K562 (cell line): ENCODE measurements at regions not wholly inside any gene's neighbourhood (a gene's known extent, or its start where the extent isn't known, plus 50 kb on each side); places are given as distances from the start of the nearest gene placed in this dataset.

ENCODE experiments used
- ATAC-seq: fragments of 200-7000 bp; cut with Tn5 transposase; 3 replicates; pipeline ENCODE4 v1.9.1; 2020; ENCODE audit warnings: moderate library complexity
- BruUV-seq: library from RNA; stranded (reverse); fragments of 400-500 nt; replicated peaks from 2 replicates; lab custom pipeline; 2021; lab: Mats Ljungman, UMichigan
- CTCF ChIA-PET: fragments of 300-600 bp; formaldehyde crosslinking; extraction: SDS; loops from one replicate; lab custom pipeline; 2021; ENCODE audit warnings: low intra/inter-chr PET ratio; lab: Yijun Ruan, JAX
- POLR2A ChIA-PET: fragments of 300-600, 350-650 bp; sonication (Branson Sonifier 250); formaldehyde crosslinking; extraction: SDS; loops from one replicate; lab custom pipeline; 2021; ENCODE audit warnings: antibody characterized with exemption, inconsistent platforms; lab: Yijun Ruan, JAX
- DNase-seq, 4 experiments: peaks; one replicate each; pipeline versions ENCODE4 v3.0.0 to v3.0.0-alpha.2; 2011 to 2018; ENCODE audit warnings: low spot score in 3 of 4, mixed read lengths in 3 of 4; ENCODE audit errors: extremely low read depth in 1 of 4
- FAIRE-seq: peaks from 2 replicates; lab custom pipeline; 2011; peaks lifted over from hg19 to GRCh38; lab: Jason Lieb, UNC
- H2AFZ ChIP-seq: 2 replicates; pipeline ENCODE4 v1.6.0; 2011; ENCODE audit warnings: low read depth, low read length, control low read depth, inconsistent platforms
- H3K27ac ChIP-seq: fragments of 200-600 bp; 3 replicates; pipeline ENCODE4 v1.8.0; 2011; ENCODE audit warnings: low read depth, mild to moderate bottlenecking, control low read depth, inconsistent platforms, low read length, moderate library complexity, mixed read lengths; ENCODE audit errors: extremely low read depth
- H3K27me3 ChIP-seq, 2 experiments: fragments of 300-600 bp in 1 of 2; 2 replicates in 1 of 2; 3 replicates in 1 of 2; pipeline versions ENCODE4 v1.6.0 to v1.8.0; 2011; ENCODE audit warnings: inconsistent platforms in 2 of 2, low read length in 2 of 2, mild to moderate bottlenecking in 1 of 2, mixed read lengths in 1 of 2, moderate library complexity in 1 of 2; ENCODE audit not compliant: control insufficient read depth in 2 of 2, insufficient read depth in 2 of 2
- H3K36me3 ChIP-seq: fragments of 300-600 bp; 3 replicates; pipeline ENCODE4 v1.8.0; 2011; ENCODE audit warnings: mild to moderate bottlenecking, low read length, inconsistent platforms; ENCODE audit not compliant: control insufficient read depth, insufficient read depth
- H3K4me1 ChIP-seq, 2 experiments: fragments of 200-600 bp in 1 of 2; replicated peaks in 1 of 2; 2 replicates in 1 of 2; 3 replicates in 1 of 2; pipeline versions ENCODE4 v1.5.1 to v1.8.0; 2011; ENCODE audit warnings: inconsistent platforms in 2 of 2, low read length in 2 of 2, mild to moderate bottlenecking in 1 of 2, mixed read lengths in 1 of 2, moderate library complexity in 1 of 2; ENCODE audit not compliant: control insufficient read depth in 2 of 2, insufficient read depth in 2 of 2
- H3K4me2 ChIP-seq: 2 replicates; pipeline ENCODE4 v1.6.1; 2011; ENCODE audit warnings: low read length, control low read depth, inconsistent platforms, mixed read lengths; ENCODE audit not compliant: insufficient read depth
- H3K4me3 ChIP-seq: fragments of 200-600 bp; sonication (generic), shearing (Covaris generic); 2 replicates; pipeline ENCODE4 v1.5.1; 2016; ENCODE audit warnings: control low read depth, inconsistent platforms
- H3K79me2 ChIP-seq: fragments of 200-600 bp; 3 replicates; pipeline ENCODE4 v1.8.0; 2011; ENCODE audit warnings: low read length, inconsistent platforms; ENCODE audit not compliant: control insufficient read depth, insufficient read depth
- H3K9ac ChIP-seq, 2 experiments: 2 replicates each; pipeline versions ENCODE4 v1.6.0 to v1.6.1; 2011; ENCODE audit warnings: low read depth in 2 of 2, low read length in 2 of 2, control low read depth in 1 of 2, inconsistent platforms in 1 of 2, mild to moderate bottlenecking in 1 of 2, mixed read lengths in 1 of 2; ENCODE audit not compliant: insufficient read depth in 1 of 2
- H3K9me1 ChIP-seq: one replicate; pipeline ENCODE4 v1.6.0; 2011; ENCODE audit warnings: inconsistent platforms, mild to moderate bottlenecking, low read length, moderate library complexity; ENCODE audit not compliant: control insufficient read depth, insufficient read depth
- H3K9me3 ChIP-seq: replicated peaks from 2 replicates; pipeline ENCODE4 v1.5.1; 2011; ENCODE audit warnings: low read depth, low read length, inconsistent platforms; ENCODE audit not compliant: control insufficient read depth, insufficient read depth
- H4K20me1 ChIP-seq: replicated peaks from 2 replicates; pipeline ENCODE4 v1.6.1; 2011; ENCODE audit warnings: low read length, inconsistent platforms, mixed read lengths; ENCODE audit not compliant: control insufficient read depth, insufficient read depth
- ADNP ChIP-seq: fragments of 200-800 bp; sonication (Bioruptor generic); IDR thresholded peaks from 2 replicates; pipeline ENCODE4 v1.6.1; 2016; ENCODE audit warnings: missing genetic modification characterization, missing compliant biosample characterization
- ARNT ChIP-seq, 2 experiments: fragments of 450-650 bp; IDR thresholded peaks; 2 replicates each; pipeline ENCODE4 v1.6.1; 2016; ENCODE audit warnings: mild to moderate bottlenecking in 1 of 2
- CLOCK ChIP-seq: fragments of 250-450 bp; sonication (Bioruptor Pico); IDR thresholded peaks from 2 replicates; pipeline ENCODE4 v1.4.0; 2020; ENCODE audit warnings: mild to moderate bottlenecking, moderate library complexity, borderline replicate concordance
- E2F6 ChIP-seq, 2 experiments: IDR thresholded peaks; 2 replicates each; pipeline ENCODE4 v1.6.1; 2011; ENCODE audit warnings: borderline replicate concordance in 1 of 2, control low read depth in 1 of 2, low read depth in 1 of 2, low read length in 1 of 2, mild to moderate bottlenecking in 1 of 2, mixed read lengths in 1 of 2, moderate library complexity in 1 of 2; ENCODE audit not compliant: insufficient read depth in 1 of 2, insufficient read length in 1 of 2, poor library complexity in 1 of 2, severe bottlenecking in 1 of 2; ENCODE audit errors: extremely low read depth in 1 of 2
- E4F1 ChIP-seq: fragments of 250-450 bp; sonication (Bioruptor Pico); IDR thresholded peaks from 2 replicates; pipeline ENCODE4 v1.5.0; 2021; ENCODE audit warnings: mild to moderate bottlenecking, borderline replicate concordance
- GABPB1 ChIP-seq: sonication (generic); formaldehyde crosslinking; IDR thresholded peaks from 2 replicates; pipeline ENCODE4 v1.8.0; 2022; ENCODE audit warnings: mild to moderate bottlenecking, missing genetic modification reagents
- IRF1 ChIP-seq: sonication (generic); formaldehyde crosslinking; IDR thresholded peaks from 2 replicates; pipeline ENCODE4 v1.8.0; 2022; ENCODE audit warnings: missing genetic modification reagents, mild to moderate bottlenecking, borderline replicate concordance
- OTX1 ChIP-seq: fragments of 450-650 bp; formaldehyde crosslinking; IDR thresholded peaks from 2 replicates; pipeline ENCODE4 v1.4.0; 2022; ENCODE audit warnings: mild to moderate bottlenecking
- TBL1XR1 ChIP-seq, 2 experiments: IDR thresholded peaks; 2 replicates each; pipeline ENCODE4 v1.6.1; 2012; ENCODE audit warnings: improper control_type of control experiment in 2 of 2, low read length in 2 of 2, mild to moderate bottlenecking in 1 of 2
- TFE3 ChIP-seq: fragments of 450-650 bp; formaldehyde crosslinking; IDR thresholded peaks from 2 replicates; pipeline ENCODE4 v1.4.0; 2020; ENCODE audit warnings: mild to moderate bottlenecking, mixed read lengths
- ZBTB26 ChIP-seq: fragments of 450-650 bp; formaldehyde crosslinking; IDR thresholded peaks from 2 replicates; pipeline ENCODE4 v1.4.0; 2022; ENCODE audit warnings: missing genetic modification characterization
- ZNF263 ChIP-seq: sonication (generic); formaldehyde crosslinking; IDR thresholded peaks from 2 replicates; pipeline ENCODE4 v1.8.0; 2022; ENCODE audit warnings: mild to moderate bottlenecking, missing genetic modification reagents, borderline replicate concordance
- WGBS: fragments of 100-300 bp; shearing (Covaris generic); methylation state at CpG from one replicate; pipeline ENCODE4 v1.1.6; 2016; ENCODE audit warnings: low coverage, mixed read lengths; ENCODE audit not compliant: insufficient coverage; ENCODE audit errors: missing lambda C conversion rate; 5-methylcytosine and 5-hydroxymethylcytosine counted together
- in situ Hi-C: fragments of 300-500 bp; cut with MboI; formaldehyde crosslinking; loops from 4 replicates; pipeline ENCODE4 v1.15.0; 2018; ENCODE audit warnings: inconsistent platforms, mixed read lengths
- intact Hi-C: fragments of 100-400 bp; cut with micrococcal nuclease; formaldehyde crosslinking; loops from 2 replicates; pipeline ENCODE4 v1.14.2; 2022

GRCh38 chr19:31664997-31665396, 315.8 kb upstream of the TSHZ3 start:
- in situ Hi-C loops = no loop called here
- CTCF ChIA-PET = no interaction called here
- no TSS peak for BruUV-seq
- 0% methylated on average over 6 of the region's 6 CpGs for WGBS
- no peak overlapping the region for H3K27ac ChIP-seq
- H3K4me2 ChIP-seq = no peak overlapping the region
- H3K9ac ChIP-seq = no peak overlapping the region
- DNase-seq (no peak), FAIRE-seq (no peak), ATAC-seq (no peak)
- H3K4me1 ChIP-seq = no peaks in the 10 kb centered on the region
- no peaks in the 10 kb centered on the region for H3K9me3 ChIP-seq
- no peak overlapping the region for H3K4me3 ChIP-seq
- no peak overlapping the region for H2AFZ ChIP-seq
- H3K27me3 ChIP-seq = no peaks in the 10 kb centered on the region
- intact Hi-C loops = no loop called here
- POLR2A ChIA-PET = no interaction called here
- no peaks in the 10 kb centered on the region for H3K36me3 ChIP-seq
- H4K20me1 ChIP-seq = no peaks in the 10 kb centered on the region
- no peaks in the 10 kb centered on the region for H3K9me1 ChIP-seq
- H3K79me2 ChIP-seq = no peaks in the 10 kb centered on the region
- TF ChIP-seq CLOCK (CRISPR knock-in tag) = no peak
- TF ChIP-seq ZNF263 (CRISPR knock-in tag) = no peak
- TF ChIP-seq TFE3 = no peak
- TF ChIP-seq ADNP (tag) = no peak
- TF ChIP-seq ZBTB26 = no peak
- TF ChIP-seq E4F1 (CRISPR knock-in tag) = no peak
- TF ChIP-seq IRF1 (CRISPR knock-in tag) = no peak
- no peak for TF ChIP-seq ARNT (IDR thresholded peaks at IDR 0.05)
- TF ChIP-seq E2F6 (IDR thresholded peaks at IDR 0.05; ENCODE audit: borderline replicate concordance in 1 of 2, extremely low read depth in 1 of 2, insufficient read depth in 1 of 2, insufficient read length in 1 of 2, low read depth in 1 of 2, low read length in 1 of 2, poor library complexity in 1 of 2, severe bottlenecking in 1 of 2) = no peak
- TF ChIP-seq GABPB1 (CRISPR knock-in tag) = no peak
- TF ChIP-seq OTX1 = no peak
- TF ChIP-seq TBL1XR1 (IDR thresholded peaks at IDR 0.05; ENCODE audit: low read length in 2 of 2) = no peak
